Activated T-helper 1 cell treated with anti-CD3 and anti-CD28 coated beads, Interleukin-12 subunit alpha, Interleukin-12 subunit beta, Interleukin-2, Interleukin-4 antibody, amounts not matched to agents 30 ng/mL and 10 ng/mL and 1 ng/mL, durations not matched to agents 14 hours and 24 hours and 36 hours (primary cell): ENCODE measurements at regions not wholly inside any gene's neighbourhood (a gene's known extent, or its start where the extent isn't known, plus 50 kb on each side); places are given as distances from the start of the nearest gene placed in this dataset.

Source experiments
- DNase-seq: peaks from one replicate; pipeline ENCODE4 v3.0.0; 2021; ENCODE audit warnings: low spot score
- H3K27ac Mint-ChIP-seq: one replicate; pipeline ENCODE4 v1.8.0; 2021; ENCODE audit warnings: mild to moderate bottlenecking, mixed read lengths
- H3K27me3 Mint-ChIP-seq: one replicate; pipeline ENCODE4 v1.8.0; 2022; ENCODE audit warnings: mild to moderate bottlenecking, moderate library complexity, mixed read lengths; ENCODE audit not compliant: insufficient read depth
- H3K36me3 Mint-ChIP-seq: one replicate; pipeline ENCODE4 v1.8.0; 2021; ENCODE audit warnings: low read depth, mixed read lengths
- H3K4me1 Mint-ChIP-seq: one replicate; pipeline ENCODE4 v1.8.0; 2021; ENCODE audit warnings: low read depth, mixed read lengths
- H3K4me3 Mint-ChIP-seq: one replicate; pipeline ENCODE4 v1.8.0; 2021; ENCODE audit warnings: mild to moderate bottlenecking, moderate library complexity, mixed read lengths
- H3K9me3 Mint-ChIP-seq: one replicate; pipeline ENCODE4 v1.8.0; 2021; ENCODE audit warnings: mixed read lengths
- intact Hi-C: fragments of 100-400 bp; cut with micrococcal nuclease; formaldehyde crosslinking; loops from one replicate; pipeline ENCODE4 v1.15.1; 2024

GRCh38 chr9:19732441-19732951 is 56.3 kb downstream of the SLC24A2 start:
- H3K36me3 Mint-ChIP-seq: no peaks in the 10 kb centered on the region
- H3K27me3 Mint-ChIP-seq: no peaks in the 10 kb centered on the region
- no peak overlapping the region for H3K27ac Mint-ChIP-seq
- no peaks in the 10 kb centered on the region for H3K9me3 Mint-ChIP-seq
- H3K4me3 Mint-ChIP-seq: no peak overlapping the region
- H3K4me1 Mint-ChIP-seq: no peaks in the 10 kb centered on the region
- DNase-seq: no peak
- intact Hi-C loops: no loop called here

GRCh38 chr9:19728101-19728500 is 60.7 kb downstream of the SLC24A2 start:
- no peaks in the 10 kb centered on the region for H3K4me1 Mint-ChIP-seq
- no peak overlapping the region for H3K4me3 Mint-ChIP-seq
- H3K36me3 Mint-ChIP-seq: no peaks in the 10 kb centered on the region
- H3K9me3 Mint-ChIP-seq: no peaks in the 10 kb centered on the region
- no peak overlapping the region for H3K27ac Mint-ChIP-seq
- intact Hi-C loops: no loop called here
- peaks cover 4% of the 10 kb centered on the region for H3K27me3 Mint-ChIP-seq
- no peak for DNase-seq

- no peaks in the 10 kb centered on the region for H3K4me1 Mint-ChIP-seq
- H3K4me3 Mint-ChIP-seq: no peak overlapping the region
- H3K36me3 Mint-ChIP-seq: no peaks in the 10 kb centered on the region
- no peak for DNase-seq
- H3K27me3 Mint-ChIP-seq: peaks cover 4% of the 10 kb centered on the region
- no peak overlapping the region for H3K27ac Mint-ChIP-seq
- no peaks in the 10 kb centered on the region for H3K9me3 Mint-ChIP-seq
- intact Hi-C loops: no loop called here
Measured at GRCh38 chr9:19725970-19726369, 62.9 kb downstream of the SLC24A2 start.

GRCh38 chr9:19720377-19720776 is 68.5 kb downstream of the SLC24A2 start:
- H3K27me3 Mint-ChIP-seq: peaks cover 10% of the 10 kb centered on the region
- no peaks in the 10 kb centered on the region for H3K36me3 Mint-ChIP-seq
- H3K4me1 Mint-ChIP-seq: no peaks in the 10 kb centered on the region
- no peak for DNase-seq
- no peak overlapping the region for H3K27ac Mint-ChIP-seq
- H3K9me3 Mint-ChIP-seq: no peaks in the 10 kb centered on the region
- no peak overlapping the region for H3K4me3 Mint-ChIP-seq
- intact Hi-C loops: no loop called here

GRCh38 chr9:19703702-19704101 is 85.1 kb downstream of the SLC24A2 start:
- H3K4me1 Mint-ChIP-seq: no peaks in the 10 kb centered on the region
- H3K4me3 Mint-ChIP-seq: no peak overlapping the region
- DNase-seq: no peak
- H3K27me3 Mint-ChIP-seq: peaks cover 5% of the 10 kb centered on the region
- H3K27ac Mint-ChIP-seq: no peak overlapping the region
- intact Hi-C loops: no loop called here
- no peaks in the 10 kb centered on the region for H3K36me3 Mint-ChIP-seq
- no peaks in the 10 kb centered on the region for H3K9me3 Mint-ChIP-seq

GRCh38 chr9:19701991-19702390 is 86.8 kb downstream of the SLC24A2 start:
- no peak for DNase-seq
- H3K27ac Mint-ChIP-seq: no peak overlapping the region
- H3K27me3 Mint-ChIP-seq: peaks cover 5% of the 10 kb centered on the region
- no peaks in the 10 kb centered on the region for H3K9me3 Mint-ChIP-seq
- intact Hi-C loops: no loop called here
- no peak overlapping the region for H3K4me3 Mint-ChIP-seq
- no peaks in the 10 kb centered on the region for H3K36me3 Mint-ChIP-seq
- no peaks in the 10 kb centered on the region for H3K4me1 Mint-ChIP-seq

GRCh38 chr9:19701274-19701673 is 87.6 kb downstream of the SLC24A2 start:
- H3K36me3 Mint-ChIP-seq: no peaks in the 10 kb centered on the region
- H3K27me3 Mint-ChIP-seq: peaks cover 5% of the 10 kb centered on the region
- DNase-seq: no peak
- H3K27ac Mint-ChIP-seq: no peak overlapping the region
- no peak overlapping the region for H3K4me3 Mint-ChIP-seq
- intact Hi-C loops: no loop called here
- no peaks in the 10 kb centered on the region for H3K4me1 Mint-ChIP-seq
- no peaks in the 10 kb centered on the region for H3K9me3 Mint-ChIP-seq

- Mint-ChIP-seq H3K27me3 (peaks cover 5% of the 10 kb centered on the region), H3K4me3 (no peak overlapping the region), H3K36me3 (no peaks in the 10 kb centered on the region), H3K4me1 (no peaks in the 10 kb centered on the region), H3K9me3 (no peaks in the 10 kb centered on the region), H3K27ac (no peak overlapping the region)
- DNase-seq: no peak
- intact Hi-C loops: no loop called here
Measured at GRCh38 chr9:19700699-19701098, 88.1 kb downstream of the SLC24A2 start.

- no peak overlapping the region for H3K4me3 Mint-ChIP-seq
- peaks cover 2% of the 10 kb centered on the region for H3K27me3 Mint-ChIP-seq
- DNase-seq: no peak
- no peaks in the 10 kb centered on the region for H3K9me3 Mint-ChIP-seq
- no peaks in the 10 kb centered on the region for H3K36me3 Mint-ChIP-seq
- no peaks in the 10 kb centered on the region for H3K4me1 Mint-ChIP-seq
- intact Hi-C loops: no loop called here
- no peak overlapping the region for H3K27ac Mint-ChIP-seq
Measured at GRCh38 chr9:19699756-19700155, 89.1 kb downstream of the SLC24A2 start.

- Mint-ChIP-seq H3K36me3 (no peaks in the 10 kb centered on the region), H3K27ac (no peak overlapping the region), H3K4me1 (no peaks in the 10 kb centered on the region), H3K9me3 (no peaks in the 10 kb centered on the region), H3K27me3 (peaks cover 2% of the 10 kb centered on the region), H3K4me3 (no peak overlapping the region)
- DNase-seq: no peak
- intact Hi-C loops: no loop called here
Measured at GRCh38 chr9:19698960-19699359, 89.9 kb downstream of the SLC24A2 start.

- no peaks in the 10 kb centered on the region for H3K9me3 Mint-ChIP-seq
- DNase-seq: no peak
- H3K4me3 Mint-ChIP-seq: no peak overlapping the region
- no peaks in the 10 kb centered on the region for H3K4me1 Mint-ChIP-seq
- no peaks in the 10 kb centered on the region for H3K36me3 Mint-ChIP-seq
- no peaks in the 10 kb centered on the region for H3K27me3 Mint-ChIP-seq
- intact Hi-C loops: no loop called here
- no peak overlapping the region for H3K27ac Mint-ChIP-seq
Measured at GRCh38 chr9:19694601-19695000, 94.2 kb downstream of the SLC24A2 start.

GRCh38 chr9:19690128-19690527 is 98.7 kb downstream of the SLC24A2 start:
- no peak overlapping the region for H3K27ac Mint-ChIP-seq
- no peaks in the 10 kb centered on the region for H3K4me1 Mint-ChIP-seq
- intact Hi-C loops: no loop called here
- H3K27me3 Mint-ChIP-seq: peaks cover 2% of the 10 kb centered on the region
- no peak overlapping the region for H3K4me3 Mint-ChIP-seq
- no peak for DNase-seq
- H3K9me3 Mint-ChIP-seq: peaks cover 19% of the 10 kb centered on the region
- H3K36me3 Mint-ChIP-seq: no peaks in the 10 kb centered on the region

- Mint-ChIP-seq H3K36me3 (no peaks in the 10 kb centered on the region), H3K9me3 (peaks cover 25% of the 10 kb centered on the region), H3K4me3 (no peak overlapping the region), H3K4me1 (no peaks in the 10 kb centered on the region), H3K27ac (no peak overlapping the region), H3K27me3 (peaks cover 2% of the 10 kb centered on the region)
- intact Hi-C loops: no loop called here
- no peak for DNase-seq
Measured at GRCh38 chr9:19689328-19690101, 99.3 kb downstream of the SLC24A2 start.

- H3K27me3 Mint-ChIP-seq: no peaks in the 10 kb centered on the region
- intact Hi-C loops: no loop called here
- H3K4me3 Mint-ChIP-seq: no peak overlapping the region
- DNase-seq: no peak
- peaks cover 28% of the 10 kb centered on the region for H3K9me3 Mint-ChIP-seq
- no peak overlapping the region for H3K27ac Mint-ChIP-seq
- no peaks in the 10 kb centered on the region for H3K4me1 Mint-ChIP-seq
- no peaks in the 10 kb centered on the region for H3K36me3 Mint-ChIP-seq
Measured at GRCh38 chr9:19683715-19684114, 105.1 kb downstream of the SLC24A2 start.
